Caco-2 (cell line): ENCODE measurements at regions not wholly inside any gene's neighbourhood (a gene's known extent, or its start where the extent isn't known, plus 50 kb on each side); places are given as distances from the start of the nearest gene placed in this dataset.

Experiments used
- BruUV-seq: library from RNA; stranded (reverse); fragments of 400-500 nt; replicated peaks from 2 replicates; lab custom pipeline; 2021; lab: Mats Ljungman, UMichigan
- CTCF ChIA-PET: fragments of 300-600 bp; sonication (Branson Sonifier 250); formaldehyde crosslinking; loops from one replicate; lab custom pipeline; 2022; ENCODE audit warnings: antibody characterized with exemption; lab: Charles Lee
- POLR2A ChIA-PET: fragments of 300-600 bp; sonication (Branson Sonifier 250); formaldehyde crosslinking; loops from one replicate; lab custom pipeline; 2022; ENCODE audit warnings: antibody characterized with exemption; lab: Charles Lee
- DNase-seq, 2 experiments: peaks; one replicate each; pipeline versions ENCODE4 v3.0.0 to v3.0.0-alpha.2; 2020 to 2022
- H3K27me3 ChIP-seq: replicated peaks from 2 replicates; pipeline ENCODE4 v1.6.0; 2011; ENCODE audit warnings: low read length; ENCODE audit not compliant: control insufficient read depth, insufficient read depth
- H3K36me3 ChIP-seq: 2 replicates; pipeline ENCODE4 v1.5.1; 2011; ENCODE audit warnings: low read length; ENCODE audit not compliant: control insufficient read depth, insufficient read depth
- H3K4me1 ChIP-seq: fragments of 250-450 bp; sonication (Bioruptor Pico); 2 replicates; pipeline ENCODE4 v1.5.1; 2020; ENCODE audit warnings: mild to moderate bottlenecking
- H3K4me3 ChIP-seq: 2 replicates; pipeline ENCODE4 v1.5.1; 2011; ENCODE audit warnings: low read depth, mild to moderate bottlenecking, control low read depth, low read length
- H3K9me3 ChIP-seq: fragments of 250-450 bp; sonication (Bioruptor Pico); 2 replicates; pipeline ENCODE4 v1.5.1; 2020; ENCODE audit warnings: mild to moderate bottlenecking, moderate library complexity
- H3K27ac Mint-ChIP-seq: one replicate; pipeline ENCODE4 v1.8.0; 2022; ENCODE audit warnings: mixed read lengths; ENCODE audit not compliant: unreplicated experiment
- H3K27me3 Mint-ChIP-seq: one replicate; pipeline ENCODE4 v1.8.0; 2022; ENCODE audit warnings: mixed read lengths; ENCODE audit not compliant: insufficient read depth, unreplicated experiment
- H3K36me3 Mint-ChIP-seq: one replicate; pipeline ENCODE4 v1.8.0; 2022; ENCODE audit warnings: mild to moderate bottlenecking, mixed read lengths; ENCODE audit not compliant: insufficient read depth, unreplicated experiment
- H3K4me1 Mint-ChIP-seq: one replicate; pipeline ENCODE4 v1.8.0; 2022; ENCODE audit warnings: low read depth, mixed read lengths; ENCODE audit not compliant: unreplicated experiment
- H3K4me3 Mint-ChIP-seq: one replicate; pipeline ENCODE4 v1.8.0; 2022; ENCODE audit warnings: mild to moderate bottlenecking, moderate library complexity, mixed read lengths; ENCODE audit not compliant: unreplicated experiment
- H3K9me3 Mint-ChIP-seq: one replicate; pipeline ENCODE4 v1.8.0; 2022; ENCODE audit warnings: mixed read lengths; ENCODE audit not compliant: unreplicated experiment
- intact Hi-C: fragments of 100-400 bp; cut with micrococcal nuclease; formaldehyde crosslinking; loops from one replicate; pipeline ENCODE4 v1.10.0; 2022; ENCODE audit not compliant: unreplicated experiment
- TF ChIP-seq, protein P1 (sequence below), 2 experiments: fragments of 200-600 bp in 1 of 2; IDR thresholded peaks; 1 replicate in 1 of 2; 2 replicates in 1 of 2; pipeline versions ENCODE4 v1.5.1 to v1.8.0; 2011 to 2022; ENCODE audit warnings: antibody characterized with exemption in 1 of 2, control low read depth in 1 of 2, inconsistent platforms in 1 of 2, low read depth in 1 of 2, low read length in 1 of 2, mild to moderate bottlenecking in 1 of 2, moderate library complexity in 1 of 2; ENCODE audit not compliant: insufficient read depth in 1 of 2, severe bottlenecking in 1 of 2, unreplicated experiment in 1 of 2

DNA sequence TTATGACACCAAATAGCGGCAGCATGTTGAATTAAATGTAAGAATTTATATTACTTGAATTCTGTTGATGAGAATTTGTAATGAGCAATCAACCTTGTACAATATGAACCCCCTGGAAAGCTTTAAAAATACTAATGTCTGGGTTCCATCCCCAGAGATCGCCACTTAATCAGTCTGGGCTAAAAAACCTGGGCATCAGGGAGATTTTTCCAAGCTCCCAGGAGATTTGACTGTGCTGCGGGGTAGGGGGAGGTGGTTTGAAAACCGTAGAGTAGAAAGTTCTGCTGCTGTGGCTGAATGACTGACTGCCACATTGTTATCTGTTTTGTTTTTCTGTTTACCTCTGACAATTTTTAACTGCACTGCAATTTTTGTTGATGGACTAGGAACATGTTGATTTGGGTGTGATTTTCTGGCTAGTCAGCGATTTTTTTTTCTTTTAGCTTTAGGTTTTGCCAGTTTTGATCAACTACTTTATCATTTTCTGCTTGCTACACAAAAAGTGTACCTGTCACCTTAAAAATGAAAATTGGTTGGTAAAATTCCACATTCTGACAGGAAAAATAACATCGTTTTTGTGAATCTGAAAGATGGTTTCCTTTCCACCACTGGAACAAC lies 79.3 kb downstream of the PCTP start:
- TF ChIP-seq, protein P1, sequence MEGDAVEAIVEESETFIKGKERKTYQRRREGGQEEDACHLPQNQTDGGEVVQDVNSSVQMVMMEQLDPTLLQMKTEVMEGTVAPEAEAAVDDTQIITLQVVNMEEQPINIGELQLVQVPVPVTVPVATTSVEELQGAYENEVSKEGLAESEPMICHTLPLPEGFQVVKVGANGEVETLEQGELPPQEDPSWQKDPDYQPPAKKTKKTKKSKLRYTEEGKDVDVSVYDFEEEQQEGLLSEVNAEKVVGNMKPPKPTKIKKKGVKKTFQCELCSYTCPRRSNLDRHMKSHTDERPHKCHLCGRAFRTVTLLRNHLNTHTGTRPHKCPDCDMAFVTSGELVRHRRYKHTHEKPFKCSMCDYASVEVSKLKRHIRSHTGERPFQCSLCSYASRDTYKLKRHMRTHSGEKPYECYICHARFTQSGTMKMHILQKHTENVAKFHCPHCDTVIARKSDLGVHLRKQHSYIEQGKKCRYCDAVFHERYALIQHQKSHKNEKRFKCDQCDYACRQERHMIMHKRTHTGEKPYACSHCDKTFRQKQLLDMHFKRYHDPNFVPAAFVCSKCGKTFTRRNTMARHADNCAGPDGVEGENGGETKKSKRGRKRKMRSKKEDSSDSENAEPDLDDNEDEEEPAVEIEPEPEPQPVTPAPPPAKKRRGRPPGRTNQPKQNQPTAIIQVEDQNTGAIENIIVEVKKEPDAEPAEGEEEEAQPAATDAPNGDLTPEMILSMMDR (IDR thresholded peaks at IDR 0.05; ENCODE audit: insufficient read depth in 1 of 2, low read depth in 1 of 2, low read length in 1 of 2, severe bottlenecking in 1 of 2, unreplicated experiment in 1 of 2): no peak
- no peaks in the 10 kb centered on the region for H3K36me3 ChIP-seq
- H3K4me3 Mint-ChIP-seq: no peak overlapping the region
- CTCF ChIA-PET: no interaction called here
- H3K36me3 Mint-ChIP-seq: no peaks in the 10 kb centered on the region
- DNase-seq: no peak
- H3K9me3 ChIP-seq: no peaks in the 10 kb centered on the region
- intact Hi-C loops: no loop called here
- no peaks in the 10 kb centered on the region for H3K4me1 Mint-ChIP-seq
- no peak overlapping the region for H3K4me3 ChIP-seq
- H3K9me3 Mint-ChIP-seq: no peaks in the 10 kb centered on the region
- peaks cover 20% of the 10 kb centered on the region for H3K27me3 Mint-ChIP-seq
- POLR2A ChIA-PET: no interaction called here
- no peaks in the 10 kb centered on the region for H3K4me1 ChIP-seq
- peaks cover 3% of the 10 kb centered on the region for H3K27me3 ChIP-seq
- BruUV-seq: no TSS peak
- no peak overlapping the region for H3K27ac Mint-ChIP-seq

DNA sequence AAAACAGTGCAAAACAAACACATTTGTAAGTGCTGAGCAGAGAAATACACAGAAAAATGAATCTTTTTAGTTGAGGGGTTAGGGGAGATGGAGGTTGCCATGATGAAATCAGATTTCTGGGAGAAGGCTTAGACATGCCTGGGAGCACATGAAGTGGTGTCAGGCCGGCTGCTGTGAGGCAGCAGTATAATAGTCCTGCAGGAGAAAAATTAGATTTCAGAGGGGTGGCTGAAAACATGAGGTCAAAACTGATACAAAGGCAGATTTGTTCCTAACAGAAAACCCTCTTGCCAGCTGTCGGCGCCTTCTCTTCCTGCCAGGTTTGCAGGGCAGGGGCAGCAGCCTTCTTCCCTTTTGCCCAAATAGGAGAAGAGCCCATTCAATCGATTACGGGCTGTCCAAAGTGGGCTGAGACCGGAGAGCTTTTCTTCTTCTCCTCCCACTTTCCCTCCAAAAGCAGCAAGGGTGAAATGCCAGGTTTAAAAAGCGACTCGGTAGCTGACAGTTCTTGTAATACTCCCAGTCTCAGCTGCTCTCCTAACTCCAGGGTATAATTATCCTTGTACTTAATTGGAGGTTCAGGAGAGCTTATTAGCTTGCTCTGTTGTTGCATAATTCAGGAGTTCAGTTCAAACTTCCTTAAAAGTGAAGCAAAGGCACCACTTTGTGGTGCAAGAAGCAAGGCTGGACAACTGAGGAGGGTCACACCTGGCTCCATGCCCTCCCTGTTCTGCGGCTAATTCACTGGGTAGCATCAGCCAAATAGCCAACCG lies 80.0 kb downstream of the PCTP start:
- ChIA-PET POLR2A (no interaction called here), CTCF (no interaction called here)
- no peak for DNase-seq
- Histone ChIP-seq H3K36me3 (no peaks in the 10 kb centered on the region), H3K4me1 (no peaks in the 10 kb centered on the region), H3K4me3 (no peak overlapping the region), H3K9me3 (no peaks in the 10 kb centered on the region), H3K27me3 (peaks cover 3% of the 10 kb centered on the region)
- Mint-ChIP-seq H3K4me3 (no peak overlapping the region), H3K27me3 (peaks cover 20% of the 10 kb centered on the region), H3K9me3 (no peaks in the 10 kb centered on the region), H3K4me1 (no peaks in the 10 kb centered on the region), H3K36me3 (no peaks in the 10 kb centered on the region), H3K27ac (no peak overlapping the region)
- intact Hi-C loops: no loop called here
- TF ChIP-seq, protein P1 (IDR thresholded peaks at IDR 0.05; ENCODE audit: insufficient read depth in 1 of 2, low read depth in 1 of 2, low read length in 1 of 2, severe bottlenecking in 1 of 2, unreplicated experiment in 1 of 2): no peak
- no TSS peak for BruUV-seq

DNA sequence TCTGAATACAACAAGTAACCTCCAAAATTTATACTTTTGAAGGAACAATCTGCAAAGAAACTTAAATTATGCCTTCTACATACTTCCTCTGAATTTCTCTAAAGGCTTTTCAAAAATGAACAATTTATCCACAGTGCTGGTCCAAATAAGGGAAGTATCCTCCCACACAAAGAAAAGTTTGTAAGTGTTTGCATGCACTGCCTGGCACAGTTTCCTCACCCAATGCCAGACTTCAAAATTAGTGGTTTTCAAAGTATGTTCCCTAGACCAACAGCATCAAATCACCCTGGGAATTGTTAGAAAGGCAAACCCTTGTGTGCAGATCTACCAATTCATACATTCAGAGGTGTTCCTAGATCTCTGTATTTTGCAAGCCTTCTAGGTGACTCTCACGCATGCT lies 82.5 kb downstream of the PCTP start:
- H3K4me1 Mint-ChIP-seq: no peaks in the 10 kb centered on the region
- H3K4me1 ChIP-seq: no peaks in the 10 kb centered on the region
- no peak for DNase-seq
- H3K9me3 ChIP-seq: no peaks in the 10 kb centered on the region
- H3K27me3 Mint-ChIP-seq: peaks cover 25% of the 10 kb centered on the region
- no peak overlapping the region for H3K4me3 ChIP-seq
- H3K36me3 ChIP-seq: no peaks in the 10 kb centered on the region
- ChIA-PET POLR2A (no interaction called here), CTCF (no interaction called here)
- no peaks in the 10 kb centered on the region for H3K9me3 Mint-ChIP-seq
- H3K27me3 ChIP-seq: peaks cover 3% of the 10 kb centered on the region
- no peaks in the 10 kb centered on the region for H3K36me3 Mint-ChIP-seq
- TF ChIP-seq, protein P1 (IDR thresholded peaks at IDR 0.05; ENCODE audit: insufficient read depth in 1 of 2, low read depth in 1 of 2, low read length in 1 of 2, severe bottlenecking in 1 of 2, unreplicated experiment in 1 of 2): no peak
- BruUV-seq: no TSS peak
- H3K27ac Mint-ChIP-seq: no peak overlapping the region
- H3K4me3 Mint-ChIP-seq: no peak overlapping the region
- intact Hi-C loops: no loop called here
